Mesodermal cell (in vitro differentiated cells): ENCODE measurements at regions not wholly inside any gene's neighbourhood (a gene's known extent, or its start where the extent isn't known, plus 50 kb on each side); places are given as distances from the start of the nearest gene placed in this dataset.
A peak's percentile ranks its signal among the peaks of the same experiment; 100 is the strongest.

Experiments used
- H3K27ac ChIP-seq: 2 replicates; pipeline ENCODE4 v1.7.0; 2013; ENCODE audit warnings: mild to moderate bottlenecking, low read depth, low read length, moderate library complexity; ENCODE audit not compliant: severe bottlenecking
- H3K36me3 ChIP-seq: 2 replicates; pipeline ENCODE4 v1.7.1; 2013; ENCODE audit warnings: mild to moderate bottlenecking, low read length, moderate library complexity; ENCODE audit not compliant: control insufficient read depth, insufficient read depth
- H3K4me1 ChIP-seq: one replicate; pipeline ENCODE4 v1.7.1; 2013; ENCODE audit warnings: mild to moderate bottlenecking, low read length; ENCODE audit not compliant: insufficient read depth, control insufficient read depth, poor library complexity, severe bottlenecking
- H3K4me3 ChIP-seq: 2 replicates; pipeline ENCODE4 v1.7.0; 2013; ENCODE audit warnings: low read length, control low read depth, mild to moderate bottlenecking; ENCODE audit not compliant: insufficient read depth, poor library complexity, severe bottlenecking; ENCODE audit errors: extremely low read depth
- H3K9me3 ChIP-seq: 2 replicates; pipeline ENCODE4 v1.7.1; 2013; ENCODE audit warnings: mild to moderate bottlenecking, low read length, moderate library complexity; ENCODE audit not compliant: control insufficient read depth
- WGBS, 2 experiments: methylation state at CpG; one replicate each; pipeline ENCODE4 v1.1.5; 2013; ENCODE audit warnings: missing lambda C conversion rate in 2 of 2; ENCODE audit not compliant: insufficient coverage in 2 of 2; 5-methylcytosine and 5-hydroxymethylcytosine counted together

DNA sequence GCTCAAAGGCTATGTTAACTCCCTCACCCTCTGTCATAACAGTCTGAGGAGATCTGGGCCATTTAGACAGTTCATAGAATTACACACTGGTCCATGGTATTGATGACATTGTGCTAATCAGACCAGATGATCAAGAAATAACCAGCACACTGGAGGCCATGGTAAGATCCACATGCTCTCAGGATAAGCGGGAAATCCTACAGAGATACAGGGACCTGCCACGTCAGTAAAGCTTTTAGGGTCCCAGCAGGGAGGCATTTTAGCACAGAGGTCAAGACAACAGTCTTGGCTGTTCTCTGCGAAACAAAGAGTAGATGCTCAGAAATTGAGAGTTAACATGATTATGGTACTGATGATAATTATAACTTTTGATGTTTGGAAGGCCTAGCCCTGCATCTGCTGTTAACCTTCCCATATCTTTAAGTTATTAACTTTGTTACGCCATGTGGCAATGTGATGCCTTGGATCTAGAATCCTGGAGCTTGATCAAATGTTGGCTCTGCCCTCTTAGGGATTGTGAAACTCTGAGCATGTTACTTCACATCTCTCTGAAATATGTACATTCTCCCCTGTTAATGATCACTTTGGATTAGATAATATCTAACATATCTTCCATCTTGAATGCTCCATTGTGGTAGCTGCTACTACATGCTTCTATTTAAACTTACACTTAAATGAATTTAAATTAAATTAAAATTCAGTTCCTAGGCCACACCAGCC lies 172.0 kb upstream of the SOX9 start:
- Histone ChIP-seq H3K4me1 (no peaks in the 10 kb centered on the region), H3K9me3 (no peaks in the 10 kb centered on the region), H3K36me3 (no peaks in the 10 kb centered on the region), H3K4me3 (no peak overlapping the region), H3K27ac (no peak overlapping the region)
- WGBS, 2 experiments: 83% methylated on average over 3 of the region's 4 CpGs

DNA sequence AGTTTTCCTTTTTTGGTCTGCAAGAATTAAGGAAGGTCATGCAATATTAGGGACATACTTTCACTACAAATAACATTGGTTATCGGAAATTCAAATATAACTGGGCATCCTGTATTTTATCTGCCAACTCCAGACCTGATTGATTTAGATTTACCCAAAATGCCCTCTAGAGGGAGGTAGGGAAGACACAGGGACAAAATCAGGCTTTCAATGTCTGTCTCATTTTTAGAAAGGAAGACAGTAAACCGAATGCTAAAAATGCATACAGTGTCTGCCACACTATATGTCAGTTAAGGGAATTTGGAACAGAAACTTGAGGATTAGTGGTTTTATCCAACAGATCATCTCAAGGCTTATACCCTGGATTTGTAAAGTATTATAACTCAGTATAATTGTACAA lies 161.7 kb upstream of the SOX9 start:
- no peaks in the 10 kb centered on the region for H3K36me3 ChIP-seq
- H3K4me1 ChIP-seq: no peaks in the 10 kb centered on the region
- H3K4me3 ChIP-seq: no peak overlapping the region
- H3K9me3 ChIP-seq: peaks cover 3% of the 10 kb centered on the region
- WGBS, 2 experiments: 80 to 91% methylated on average over 1 of the region's 2 CpGs
- no peak overlapping the region for H3K27ac ChIP-seq

- no peaks in the 10 kb centered on the region for H3K36me3 ChIP-seq
- no peak overlapping the region for H3K4me3 ChIP-seq
- H3K4me1 ChIP-seq: no peaks in the 10 kb centered on the region
- peaks cover 3% of the 10 kb centered on the region for H3K9me3 ChIP-seq
- H3K27ac ChIP-seq: no peak overlapping the region
Measured at GRCh38 chr17:71963351-71963750, 157.5 kb upstream of the SOX9 start.

DNA sequence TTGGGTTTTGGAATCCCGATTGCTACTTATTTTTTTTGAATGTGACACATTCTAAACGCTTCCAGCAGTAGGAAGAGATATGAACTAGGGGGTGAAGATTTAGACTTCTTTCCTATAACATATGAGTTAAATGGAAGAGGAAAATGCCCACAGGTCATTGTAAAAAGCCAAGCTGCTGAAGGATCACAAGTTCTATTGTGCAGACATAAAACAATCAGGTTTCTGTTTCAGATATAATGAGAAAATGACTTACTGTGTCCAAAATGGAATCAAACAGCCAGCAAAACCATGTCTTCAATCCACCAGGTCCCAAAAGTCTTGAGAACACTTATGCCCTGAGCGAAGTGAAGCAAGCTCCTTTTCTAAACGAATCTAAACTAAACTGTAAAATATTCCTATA lies 157.0 kb upstream of the SOX9 start:
- Histone ChIP-seq H3K27ac (no peak overlapping the region), H3K36me3 (no peaks in the 10 kb centered on the region), H3K4me3 (no peak overlapping the region), H3K9me3 (peaks cover 3% of the 10 kb centered on the region), H3K4me1 (no peaks in the 10 kb centered on the region)
- 85 to 91% methylated on average over 1 to 4 of the region's 4 CpGs for WGBS, 2 experiments

DNA sequence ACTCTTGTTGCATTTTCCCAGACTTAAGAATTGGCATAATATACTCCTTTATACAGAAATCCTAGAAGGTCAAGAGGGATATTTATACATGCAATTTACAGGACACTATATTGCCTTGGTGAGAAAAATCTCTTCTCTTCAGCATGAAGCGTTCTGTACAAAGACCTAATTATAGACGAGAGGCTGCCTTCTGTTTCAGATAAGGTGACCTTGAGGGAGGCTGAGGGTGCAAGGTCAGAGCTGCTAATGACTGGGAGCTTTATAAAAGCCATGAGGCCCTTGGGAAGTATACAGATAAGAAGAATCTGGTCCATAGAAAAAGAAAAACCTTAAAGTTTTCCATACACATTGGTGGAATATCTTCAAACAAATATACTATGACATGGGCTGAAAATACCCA lies 156.3 kb upstream of the SOX9 start:
- Histone ChIP-seq H3K4me3 (no peak overlapping the region), H3K27ac (no peak overlapping the region), H3K4me1 (no peaks in the 10 kb centered on the region), H3K36me3 (no peaks in the 10 kb centered on the region), H3K9me3 (peaks cover 3% of the 10 kb centered on the region)
- WGBS, 2 experiments: 83 to 100% methylated on average over 1 to 2 of the region's 2 CpGs

- Histone ChIP-seq H3K4me3 (no peak overlapping the region), H3K4me1 (no peaks in the 10 kb centered on the region), H3K9me3 (no peaks in the 10 kb centered on the region), H3K27ac (no peak overlapping the region), H3K36me3 (no peaks in the 10 kb centered on the region)
- WGBS, 2 experiments: 73 to 90% methylated on average over 3 to 4 of the region's 6 CpGs
Measured at GRCh38 chr17:71966055-71966454, 154.8 kb upstream of the SOX9 start.

- no peak overlapping the region for H3K27ac ChIP-seq
- no peaks in the 10 kb centered on the region for H3K36me3 ChIP-seq
- H3K4me3 ChIP-seq: no peak overlapping the region
- whole genome bisulfite sequencing, 2 experiments: 97% methylated on average over 6 to 8 of the region's 13 CpGs
- H3K9me3 ChIP-seq: no peaks in the 10 kb centered on the region
- H3K4me1 ChIP-seq: no peaks in the 10 kb centered on the region
Measured at GRCh38 chr17:71966459-71967313, 154.1 kb upstream of the SOX9 start.

DNA sequence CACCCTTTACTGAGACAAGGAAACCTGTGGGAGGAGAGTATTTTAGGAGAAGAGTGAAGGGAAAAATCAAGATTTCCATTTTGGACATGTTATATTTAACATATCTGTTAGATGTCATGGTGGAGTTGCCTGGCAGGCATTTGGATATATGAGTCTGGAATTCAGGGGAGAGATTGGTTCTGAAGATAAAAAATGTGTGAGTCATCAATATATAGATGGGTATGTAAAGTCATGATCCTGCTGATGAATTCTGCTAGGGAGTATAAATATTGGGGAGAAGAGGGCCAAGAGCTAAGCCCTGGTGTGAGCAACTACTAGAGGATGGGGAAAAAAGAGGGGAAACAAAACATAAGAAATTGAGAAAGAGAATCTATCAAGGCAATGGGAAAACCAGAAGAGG lies 151.3 kb upstream of the SOX9 start:
- Histone ChIP-seq H3K36me3 (no peaks in the 10 kb centered on the region), H3K9me3 (no peaks in the 10 kb centered on the region), H3K27ac (no peak overlapping the region)

GRCh38 chr17:71970312-71970711 lies 150.5 kb upstream of the SOX9 start:
- H3K27ac ChIP-seq: no peak overlapping the region
- no peak overlapping the region for H3K4me3 ChIP-seq
- 100% methylated on average over 1 of the region's 1 CpG; no CpG with 5 or more reads in 1 of the 2 experiments for WGBS, 2 experiments
- peaks cover 1% of the 10 kb centered on the region for H3K4me1 ChIP-seq
- no peaks in the 10 kb centered on the region for H3K36me3 ChIP-seq
- H3K9me3 ChIP-seq: no peaks in the 10 kb centered on the region

More for the DNA sequence above, 151.3 kb upstream of the SOX9 start:
- Histone ChIP-seq H3K4me1 (no peaks in the 10 kb centered on the region), H3K4me3 (no peak overlapping the region)

GRCh38 chr17:71974051-71974450 lies 146.8 kb upstream of the SOX9 start:
- peaks cover 7% of the 10 kb centered on the region for H3K4me1 ChIP-seq
- H3K27ac ChIP-seq: no peak overlapping the region
- 90 to 100% methylated on average over 2 of the region's 4 CpGs for WGBS, 2 experiments
- H3K9me3 ChIP-seq: no peaks in the 10 kb centered on the region
- no peaks in the 10 kb centered on the region for H3K36me3 ChIP-seq
- H3K4me3 ChIP-seq: no peak overlapping the region

DNA sequence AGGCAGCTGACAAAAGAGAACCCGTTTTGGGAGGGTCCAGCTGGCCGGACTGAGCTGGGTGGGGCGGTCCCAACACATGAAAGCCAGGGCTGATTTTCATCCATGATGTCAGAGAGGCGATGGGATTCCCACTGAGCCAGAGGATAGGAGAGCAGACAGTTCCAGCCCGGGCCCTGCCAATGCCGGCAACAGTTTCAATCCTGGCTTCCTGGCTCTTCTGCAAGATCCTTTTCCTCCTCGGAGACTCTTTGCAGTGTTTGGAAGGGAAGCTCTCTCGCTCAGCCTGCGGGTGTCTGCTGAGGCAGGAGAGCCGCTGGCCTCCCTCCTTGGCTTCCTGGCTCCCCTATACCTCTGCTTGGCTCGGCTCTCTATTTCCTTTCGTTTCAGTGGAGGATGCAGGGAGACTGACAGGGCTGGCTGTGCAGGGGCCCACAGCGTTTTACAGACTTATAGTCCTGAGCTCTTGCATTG lies 145.5 kb upstream of the SOX9 start:
- Histone ChIP-seq H3K36me3 (no peaks in the 10 kb centered on the region), H3K4me3 (no peak overlapping the region), H3K27ac (peak overlapping the region; percentile 36), H3K4me1 (peaks cover 7% of the 10 kb centered on the region), H3K9me3 (no peaks in the 10 kb centered on the region)
- 75 to 94% methylated on average over 11 to 12 of the region's 13 CpGs for WGBS, 2 experiments
